ENCODE measurements at regions not wholly inside any gene's neighbourhood (a gene's known extent, or its start where the extent isn't known, plus 50 kb on each side); places are given as distances from the start of the nearest gene placed in this dataset.

GRCh38 chr2:138327967-138328366 is 173.6 kb upstream of the SPOPL start:
- TF ChIP-seq MAX (IDR thresholded peaks at IDR 0.05; ENCODE audit: low read depth, low read length) (no peak), POLR2A (IDR thresholded peaks at IDR 0.05; ENCODE audit: extremely low read depth, insufficient read length) (no peak), CTCF (IDR thresholded peaks at IDR 0.05; ENCODE audit: low read depth, low read length) (no peak), MYC (IDR thresholded peaks at IDR 0.05; ENCODE audit: low read depth, low read length) (no peak)
